Stimulated activated CD4-positive, alpha-beta T cell treated with anti-CD3 and anti-CD28 coated beads, TNF-alpha, amount 100 ng/mL, for 48 hours (primary cell): ENCODE measurements at regions not wholly inside any gene's neighbourhood (a gene's known extent, or its start where the extent isn't known, plus 50 kb on each side); places are given as distances from the start of the nearest gene placed in this dataset.

Source experiments
- DNase-seq, 3 donors: peaks; one replicate each; pipeline ENCODE4 v3.0.0-alpha.2; 2020; ENCODE audit warnings: low read depth in 3 of 3

DNA sequence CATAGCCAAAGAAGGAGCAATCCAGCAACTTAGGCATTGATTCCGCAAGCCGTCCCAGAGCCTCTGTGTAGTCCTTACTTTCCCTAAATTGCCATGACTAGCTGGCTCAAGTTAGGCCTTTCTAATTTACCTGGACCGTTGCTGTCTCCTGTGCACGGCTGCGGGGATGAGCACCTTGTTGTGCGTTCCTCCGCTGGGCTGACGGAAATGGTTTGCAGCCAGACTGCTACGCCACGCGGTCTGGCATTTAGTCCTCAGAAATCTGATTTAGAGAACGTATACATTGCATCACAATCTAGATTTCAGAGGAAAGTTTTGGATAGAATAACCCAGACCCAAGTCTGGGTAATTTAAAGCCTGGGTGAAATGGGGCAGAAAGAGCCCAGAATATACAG is 133.2 kb upstream of the ARHGAP5 start:
- no peak for DNase-seq

GRCh38 chr14:31944256-31945073 is 132.6 kb upstream of the ARHGAP5 start:
- DNase-seq: no peak

- no peak for DNase-seq
Measured at GRCh38 chr14:31945074-31945613, 132.0 kb upstream of the ARHGAP5 start.

- no peak for DNase-seq
Measured at GRCh38 chr14:31945701-31946100, 131.4 kb upstream of the ARHGAP5 start.

DNA sequence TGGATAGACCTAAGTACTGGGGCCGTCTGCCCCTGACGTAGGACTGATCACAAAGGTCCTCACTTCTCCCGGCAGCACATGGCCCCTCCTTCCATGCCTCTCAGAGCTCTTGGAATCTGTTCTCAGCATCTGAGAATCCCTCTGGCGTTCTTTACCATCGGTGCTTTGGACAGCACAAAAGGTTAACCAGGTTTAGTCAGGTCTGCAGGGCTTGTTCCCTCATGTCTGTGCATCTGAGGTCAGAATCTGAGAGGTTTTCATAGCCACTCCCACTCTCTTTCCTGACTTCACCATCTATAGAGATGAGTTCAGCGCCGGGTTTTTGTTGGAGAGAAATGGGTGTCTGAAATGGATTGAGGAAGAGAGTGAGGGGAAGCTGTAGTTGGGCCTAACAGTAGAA is 130.0 kb upstream of the ARHGAP5 start:
- no peak for DNase-seq

DNA sequence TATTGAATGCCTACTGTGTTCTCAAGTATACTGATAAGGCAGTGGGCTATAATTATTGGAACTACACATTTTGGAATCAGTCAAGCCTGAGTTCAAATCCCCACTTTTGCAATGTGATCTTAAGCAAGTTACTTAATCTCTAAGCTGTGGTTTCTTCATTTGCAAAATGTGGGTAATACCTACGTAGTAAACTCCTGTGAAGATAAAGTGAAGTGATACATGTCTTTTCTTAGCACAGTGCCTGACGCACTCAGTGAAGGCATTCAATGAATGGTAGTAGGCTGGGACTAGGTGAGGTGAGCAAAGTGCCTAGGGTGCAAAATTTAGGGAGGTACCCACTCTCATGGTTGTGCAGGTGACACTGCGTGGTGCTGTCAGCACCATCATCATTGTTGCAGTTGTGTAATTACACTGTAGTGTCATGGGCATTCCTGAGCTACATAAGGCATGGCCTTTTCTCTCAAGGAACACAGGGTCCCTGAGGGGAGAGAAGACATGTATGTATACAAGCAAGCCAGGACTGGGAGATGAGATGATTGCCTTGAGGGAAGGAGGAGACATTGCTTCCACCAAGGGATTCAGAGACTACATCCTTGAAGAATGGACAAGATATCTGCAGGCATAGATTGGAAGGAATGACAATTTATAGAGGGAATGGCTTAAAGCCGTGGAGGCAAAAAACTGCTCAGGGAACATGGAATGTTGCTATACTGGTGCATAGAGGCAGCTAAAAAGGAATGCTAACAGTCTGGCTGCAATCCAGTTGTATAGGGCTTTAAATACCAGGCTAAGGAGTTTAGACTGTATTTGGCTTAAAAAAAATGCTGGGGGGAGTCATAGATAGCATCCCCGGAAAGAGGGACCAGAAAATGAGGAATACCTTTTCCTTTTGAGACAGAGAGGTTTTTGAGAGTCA is 129.2 kb upstream of the ARHGAP5 start:
- DNase-seq: no peak

- no peak for DNase-seq
Measured at GRCh38 chr14:31949709-31950108, 127.4 kb upstream of the ARHGAP5 start.

DNA sequence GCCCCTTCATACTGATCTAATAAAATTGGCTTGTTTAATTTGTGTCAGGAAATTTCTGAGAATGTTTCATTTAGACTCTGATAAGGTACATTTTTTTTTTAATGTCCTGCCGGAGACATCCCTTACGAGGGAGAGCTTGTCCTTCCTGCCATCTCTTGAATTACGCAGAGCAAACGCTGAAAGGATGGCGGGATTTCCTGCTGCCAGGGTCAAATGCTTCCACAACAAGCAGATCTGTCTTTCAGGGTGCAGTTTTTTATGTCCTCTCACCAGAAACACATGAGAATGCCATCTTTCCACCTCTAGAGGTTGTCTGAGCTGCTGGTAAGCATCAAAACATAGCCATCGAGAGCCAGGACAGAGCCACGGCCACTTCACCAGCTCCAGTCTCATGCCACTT is 126.8 kb upstream of the ARHGAP5 start:
- DNase-seq: no peak

GRCh38 chr14:31950764-31951637 is 126.1 kb upstream of the ARHGAP5 start:
- DNase-seq: no peak

GRCh38 chr14:31951638-31951964 is 125.5 kb upstream of the ARHGAP5 start:
- DNase-seq: no peak

DNA sequence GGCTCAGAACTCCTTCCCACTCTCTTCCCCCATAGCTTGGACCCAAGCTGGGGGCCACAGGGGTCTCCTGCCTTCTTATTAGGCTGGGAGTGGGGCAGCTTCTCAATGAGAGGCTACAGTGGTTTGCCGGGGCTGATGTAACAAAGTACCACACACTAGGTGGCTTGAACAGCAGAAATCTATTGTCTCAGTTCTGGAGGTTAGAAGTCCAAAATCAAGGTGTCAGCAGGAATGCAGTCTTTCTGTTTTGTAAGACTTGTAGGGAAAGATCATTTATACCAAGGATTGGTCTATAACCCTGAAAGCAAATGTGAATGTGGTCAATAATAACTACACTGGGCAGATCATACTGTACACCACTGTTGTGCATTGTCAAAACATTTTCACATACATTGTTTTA is 124.5 kb upstream of the ARHGAP5 start:
- DNase-seq: no peak

DNA sequence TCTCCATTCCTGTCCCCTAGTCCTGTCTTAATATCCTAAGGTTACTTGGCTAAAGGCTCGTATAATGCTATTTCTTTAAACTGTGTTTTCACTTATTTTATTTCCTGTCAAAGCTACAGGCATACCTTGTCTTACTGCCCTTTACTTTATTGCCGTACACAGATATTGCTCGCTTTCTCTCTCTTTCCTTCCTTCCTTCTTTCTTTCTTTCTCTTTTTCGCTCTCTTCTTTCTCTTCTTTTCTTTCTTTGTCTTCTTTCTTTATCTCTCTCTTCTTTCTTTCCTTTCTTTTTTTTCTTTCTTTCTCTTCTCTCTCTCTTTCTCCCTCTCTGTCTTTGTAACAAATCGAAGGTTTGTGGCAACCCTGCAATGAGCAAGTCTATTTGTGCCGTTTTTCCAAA is 123.9 kb upstream of the ARHGAP5 start:
- DNase-seq: no peak

DNA sequence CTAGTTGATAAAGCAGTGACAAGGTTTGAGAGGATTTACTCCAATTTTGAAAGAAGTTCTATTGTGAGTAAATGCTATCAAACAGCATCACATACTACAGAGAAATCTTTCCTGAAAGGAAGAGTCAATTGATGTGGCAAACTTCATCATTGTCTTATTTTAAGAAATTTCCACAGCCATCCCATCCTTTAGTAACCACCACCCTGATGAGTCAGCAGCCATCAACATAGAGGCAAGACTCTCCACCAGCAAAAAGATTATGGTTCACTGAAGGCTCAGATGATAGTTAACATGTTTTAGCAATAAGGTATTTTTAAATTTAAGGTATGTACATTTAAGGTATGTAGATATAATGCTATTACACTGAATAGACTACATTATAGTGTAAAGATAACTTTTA is 122.1 kb upstream of the ARHGAP5 start:
- no peak for DNase-seq

DNA sequence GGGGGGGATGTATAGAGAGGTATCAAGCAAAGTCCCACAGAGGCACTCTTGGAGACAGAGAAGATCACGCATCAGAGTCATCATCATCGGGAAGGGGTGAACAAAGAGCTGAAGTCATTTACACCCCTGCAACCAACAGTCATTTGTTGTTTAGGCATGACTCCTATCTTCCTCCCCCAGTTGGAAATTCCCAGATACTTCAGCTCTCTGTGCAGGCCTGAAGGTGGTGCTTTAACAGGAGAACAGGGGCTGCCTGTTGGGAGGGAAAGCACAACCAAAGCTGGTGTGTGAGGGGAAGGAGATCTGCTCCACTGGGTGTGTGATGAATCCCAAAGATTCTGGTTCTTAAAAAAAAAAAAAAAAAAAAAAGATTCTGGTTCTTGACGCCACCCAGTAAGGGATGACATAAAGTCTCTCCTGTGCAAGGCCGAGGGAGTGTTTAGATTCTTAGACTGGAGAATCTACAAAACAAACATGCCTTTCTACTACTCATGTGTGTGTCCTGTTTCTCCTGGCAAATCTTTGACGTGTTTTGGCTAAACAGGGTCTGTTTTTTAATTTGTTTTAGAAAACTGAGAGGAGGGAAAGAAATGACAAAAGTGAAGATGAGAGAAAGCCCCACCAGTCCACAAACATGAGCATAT is 121.0 kb upstream of the ARHGAP5 start:
- DNase-seq: no peak

DNA sequence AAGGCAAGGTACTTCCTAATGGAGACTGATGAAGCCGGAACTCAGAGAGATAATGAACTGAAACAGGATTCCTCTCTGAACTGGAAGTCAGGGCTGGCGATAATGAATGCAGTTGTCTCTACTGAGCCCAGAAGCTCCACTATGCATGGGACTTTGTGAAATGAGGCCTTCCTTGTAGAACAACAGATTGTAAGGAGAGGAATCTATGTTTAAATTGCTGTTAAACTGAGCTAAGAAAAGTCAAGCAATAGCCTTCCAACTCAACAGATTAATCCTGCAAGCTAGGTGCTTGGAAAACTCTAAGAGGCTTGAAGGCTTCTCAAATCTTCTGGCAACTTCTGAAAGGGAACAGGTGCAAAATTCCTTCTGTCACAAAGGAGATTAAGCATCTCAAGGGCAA is 119.5 kb upstream of the ARHGAP5 start:
- no peak for DNase-seq

GRCh38 chr14:31960039-31960438 is 117.1 kb upstream of the ARHGAP5 start:
- no peak for DNase-seq

- DNase-seq: no peak
Measured at GRCh38 chr14:31961896-31962295, 115.2 kb upstream of the ARHGAP5 start.

- no peak for DNase-seq
Measured at GRCh38 chr14:31962920-31963319, 114.2 kb upstream of the ARHGAP5 start.

DNA sequence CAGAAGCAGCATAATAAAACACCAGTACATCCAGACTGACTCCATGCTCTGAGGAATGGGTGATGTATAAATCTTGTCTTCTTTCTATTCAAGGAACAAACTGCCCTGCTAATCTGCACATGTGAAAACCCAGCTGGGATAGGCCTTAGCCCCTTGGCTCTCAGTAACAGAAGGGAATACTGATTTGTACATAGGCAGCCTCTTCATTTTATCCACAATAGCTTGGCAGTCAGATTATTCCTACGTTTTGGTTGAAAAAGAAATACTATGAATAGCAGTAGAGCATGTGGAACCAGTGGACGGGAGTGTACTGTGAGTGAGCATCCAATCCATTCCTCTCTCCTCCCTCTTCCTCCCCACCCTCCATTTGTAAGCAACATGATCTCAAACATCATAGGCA is 113.5 kb upstream of the ARHGAP5 start:
- DNase-seq: no peak

GRCh38 chr14:31964490-31964889 is 112.6 kb upstream of the ARHGAP5 start:
- DNase-seq: no peak

DNA sequence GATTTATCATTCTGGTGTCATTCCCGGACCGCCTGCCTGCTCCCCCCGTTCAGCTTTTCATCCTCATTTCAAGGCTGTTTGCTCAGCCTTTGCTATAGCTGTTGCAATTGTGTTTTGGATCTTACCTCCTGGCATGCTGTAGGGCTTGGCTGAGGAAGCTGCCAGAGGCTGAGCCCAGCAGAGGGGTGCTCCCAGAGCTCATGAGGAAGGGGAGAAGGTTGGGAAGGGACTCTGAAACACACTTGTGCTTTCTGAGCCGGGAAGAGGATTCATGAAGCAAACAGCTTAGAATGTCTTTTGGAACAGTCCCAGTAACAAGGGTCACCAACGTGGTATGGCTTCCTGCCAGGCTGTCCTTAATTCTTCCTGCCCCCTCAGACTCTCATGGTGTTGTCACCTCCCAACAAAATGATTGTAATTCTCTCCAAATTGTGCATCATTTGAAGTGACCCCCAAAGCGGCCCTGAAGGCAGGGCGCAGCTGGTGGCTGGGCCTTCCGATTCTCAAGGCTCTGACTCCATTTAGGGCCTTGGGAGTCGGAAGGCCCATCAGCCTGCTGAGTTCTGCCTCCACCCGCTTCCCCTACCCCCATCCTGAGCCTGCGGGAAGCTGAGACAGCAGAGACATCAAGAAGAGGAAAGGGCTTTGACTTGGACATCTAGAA is 111.9 kb upstream of the ARHGAP5 start:
- no peak for DNase-seq
